Adrenal gland (tissue), 9 donors: ENCODE measurements at regions not wholly inside any gene's neighbourhood (a gene's known extent, or its start where the extent isn't known, plus 50 kb on each side); places are given as distances from the start of the nearest gene placed in this dataset.
A peak's percentile ranks its signal among the peaks of the same experiment; 100 is the strongest.

Source experiments
- DNase-seq, 7 donors: peaks; one replicate each; pipeline ENCODE4 v3.0.0-alpha.2; 2019 to 2020
- H3K27ac ChIP-seq, 5 donors: fragments of 200-600 bp; sonication (generic) in 4 of 5; 1 replicate in 3 of 5; 2 replicates in 2 of 5; pipeline versions ENCODE4 v1.5.1 to v1.8.0; 2016 to 2020; ENCODE audit warnings: mild to moderate bottlenecking in 1 of 5
- H3K27me3 ChIP-seq: fragments of 200-600 bp; 2 replicates; pipeline ENCODE4 v1.8.0; 2021
- H3K36me3 ChIP-seq, 2 donors: fragments of 200-600 bp; replicated peaks in 1 of 2; 1 replicate in 1 of 2; 2 replicates in 1 of 2; pipeline versions ENCODE4 v1.5.1 to v1.8.0; 2018 to 2022
- H3K4me1 ChIP-seq, 2 donors: fragments of 200-600 bp; replicated peaks in 1 of 2; 1 replicate in 1 of 2; 2 replicates in 1 of 2; pipeline versions ENCODE4 v1.5.1 to v1.8.0; 2018 to 2021
- H3K4me3 ChIP-seq, 4 donors: fragments of 200-600 bp; sonication (generic) in 3 of 4; one replicate each; pipeline ENCODE4 v1.5.1; 2016 to 2018
- H3K9me3 ChIP-seq, 3 donors: fragments of 200-600 bp; sonication (generic) in 1 of 3; replicated peaks in 1 of 3; 1 replicate in 2 of 3; 2 replicates in 1 of 3; pipeline versions ENCODE4 v1.5.1 to v1.8.0; 2016 to 2021
- POLR2A ChIP-seq, 2 donors: fragments of 450-650 bp; IDR thresholded peaks; one replicate each; pipeline ENCODE4 v1.6.1; 2017; ENCODE audit warnings: antibody characterized with exemption in 2 of 2, mild to moderate bottlenecking in 2 of 2, moderate library complexity in 1 of 2
- WGBS, 4 donors: extraction: QIAGEN DNeasy Blood & Tissue Kit in 2 of 4; methylation state at CpG; one replicate each; pipeline versions ENCODE4 v1.1.5 to v1.1.7; 2013 to 2017; 5-methylcytosine and 5-hydroxymethylcytosine counted together
- intact Hi-C, 2 donors: fragments of 100-400 bp; cut with DNase I; formaldehyde crosslinking; loops; one replicate each; pipeline versions ENCODE4 v1.14.1 to v1.15.0; 2022 to 2023
- TF ChIP-seq, protein P1 (sequence below), 6 experiments: fragments of 450-650 bp in 4 of 6; fragments of 200-600 bp in 2 of 6; sonication (generic) in 1 of 6; IDR thresholded peaks; 1 replicate in 5 of 6; 2 replicates in 1 of 6; pipeline versions ENCODE4 v1.5.1 to v1.8.0; 2016 to 2021; ENCODE audit warnings: antibody characterized with exemption in 6 of 6, mild to moderate bottlenecking in 2 of 6, moderate library complexity in 1 of 6
- donor health status: healthy with polysubstance abuse.
- donor health status: Bipolar disorder and iron deficiency.
- donor health status: DM: yes; HTN: yes; CAD: no.
- donor health status: DM: no; HTN: no; CAD: no.
- donor health status: DM: no; HTN: no; CAD: no.

- Histone ChIP-seq H3K4me3 (no peak overlapping the region), H3K27ac (no peak overlapping the region), H3K36me3 (no peaks in the 10 kb centered on the region), H3K9me3 (no peaks in the 10 kb centered on the region), H3K4me1 (no peaks in the 10 kb centered on the region), H3K27me3 (no peaks in the 10 kb centered on the region)
- intact Hi-C loops, result no loop called here
- no peak for DNase-seq
- no peak for TF ChIP-seq POLR2A (IDR thresholded peaks at IDR 0.05)
- TF ChIP-seq, protein P1, sequence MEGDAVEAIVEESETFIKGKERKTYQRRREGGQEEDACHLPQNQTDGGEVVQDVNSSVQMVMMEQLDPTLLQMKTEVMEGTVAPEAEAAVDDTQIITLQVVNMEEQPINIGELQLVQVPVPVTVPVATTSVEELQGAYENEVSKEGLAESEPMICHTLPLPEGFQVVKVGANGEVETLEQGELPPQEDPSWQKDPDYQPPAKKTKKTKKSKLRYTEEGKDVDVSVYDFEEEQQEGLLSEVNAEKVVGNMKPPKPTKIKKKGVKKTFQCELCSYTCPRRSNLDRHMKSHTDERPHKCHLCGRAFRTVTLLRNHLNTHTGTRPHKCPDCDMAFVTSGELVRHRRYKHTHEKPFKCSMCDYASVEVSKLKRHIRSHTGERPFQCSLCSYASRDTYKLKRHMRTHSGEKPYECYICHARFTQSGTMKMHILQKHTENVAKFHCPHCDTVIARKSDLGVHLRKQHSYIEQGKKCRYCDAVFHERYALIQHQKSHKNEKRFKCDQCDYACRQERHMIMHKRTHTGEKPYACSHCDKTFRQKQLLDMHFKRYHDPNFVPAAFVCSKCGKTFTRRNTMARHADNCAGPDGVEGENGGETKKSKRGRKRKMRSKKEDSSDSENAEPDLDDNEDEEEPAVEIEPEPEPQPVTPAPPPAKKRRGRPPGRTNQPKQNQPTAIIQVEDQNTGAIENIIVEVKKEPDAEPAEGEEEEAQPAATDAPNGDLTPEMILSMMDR (IDR thresholded peaks at IDR 0.05), result no peak
- WGBS, 4 donors, result 75 to 90% (median 85%) methylated on average over 1 of the region's 1 CpG
These were observed 520.5 kb downstream of the TDRD15 start for GRCh38 chr2:21644266-21644665.

GRCh38 chr2:21646345-21646744 is 522.6 kb downstream of the TDRD15 start:
- Histone ChIP-seq H3K27ac (peak overlapping the region in 1 of 5 donors; percentile 22), H3K4me3 (no peak overlapping the region), H3K27me3 (no peaks in the 10 kb centered on the region), H3K36me3 (no peaks in the 10 kb centered on the region), H3K4me1 (no peaks in the 10 kb centered on the region), H3K9me3 (no peaks in the 10 kb centered on the region)
- intact Hi-C loops, result no loop called here
- 48 to 65% (median 62%) methylated on average over 5 of the region's 5 CpGs for WGBS, 4 donors
- no peak for DNase-seq
- TF ChIP-seq, protein P1 (IDR thresholded peaks at IDR 0.05), result no peak
- TF ChIP-seq POLR2A (IDR thresholded peaks at IDR 0.05), result no peak

DNA sequence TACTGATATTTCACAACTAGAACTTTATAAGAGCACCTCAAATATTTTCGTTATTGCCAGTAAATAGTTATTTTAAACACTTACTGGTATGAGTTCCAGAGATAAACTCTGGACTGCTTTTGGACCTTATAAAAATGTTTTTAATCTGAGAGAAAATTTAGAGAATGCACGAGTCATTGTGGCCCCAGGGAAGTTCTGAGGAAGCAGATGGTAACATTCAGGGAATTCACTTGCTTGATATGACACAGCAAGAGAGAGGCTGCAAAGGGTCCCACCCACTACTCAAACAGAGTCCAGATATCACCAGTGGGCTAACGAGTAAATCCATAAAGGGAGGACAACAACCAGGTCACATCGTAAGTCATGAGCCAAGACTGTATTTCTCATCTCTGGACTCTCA is 526.8 kb downstream of the TDRD15 start:
- WGBS, 4 donors, result 45 to 56% (median 53%) methylated on average over 4 of the region's 4 CpGs
- Histone ChIP-seq H3K36me3 (no peaks in the 10 kb centered on the region), H3K4me3 (no peak overlapping the region), H3K9me3 (no peaks in the 10 kb centered on the region), H3K27ac (no peak overlapping the region), H3K4me1 (no peaks in the 10 kb centered on the region), H3K27me3 (no peaks in the 10 kb centered on the region)
- intact Hi-C loops, result no loop called here
- TF ChIP-seq, protein P1 (IDR thresholded peaks at IDR 0.05), result no peak
- TF ChIP-seq POLR2A (IDR thresholded peaks at IDR 0.05), result no peak
- no peak for DNase-seq

GRCh38 chr2:21655136-21655535 is 531.4 kb downstream of the TDRD15 start:
- WGBS, 4 donors, result 79 to 92% (median 85%) methylated on average over 4 of the region's 4 CpGs
- intact Hi-C loops, result no loop called here
- DNase-seq, result no peak

More at GRCh38 chr2:21655136-21655535, 531.4 kb downstream of the TDRD15 start:
- Histone ChIP-seq H3K4me3 (no peak overlapping the region), H3K27me3 (no peaks in the 10 kb centered on the region), H3K36me3 (no peaks in the 10 kb centered on the region), H3K4me1 (no peaks in the 10 kb centered on the region), H3K9me3 (no peaks in the 10 kb centered on the region), H3K27ac (no peak overlapping the region)
- TF ChIP-seq, protein P1 (IDR thresholded peaks at IDR 0.05), result no peak
- TF ChIP-seq POLR2A (IDR thresholded peaks at IDR 0.05), result no peak
